Activated naive CD8-positive, alpha-beta T cell treated with anti-CD3 and anti-CD28 coated beads, Interleukin-2, amount 10 ng/mL, durations not matched to agents 7 days and 5 days (primary cell): ENCODE measurements at regions not wholly inside any gene's neighbourhood (a gene's known extent, or its start where the extent isn't known, plus 50 kb on each side); places are given as distances from the start of the nearest gene placed in this dataset. TPM values are rescaled to one million over a fixed set of nuclear protein-coding genes. Genes with fewer than 3 reads are reported as not detected.

ENCODE experiments used
- ATAC-seq: fragments of 150-1000 bp; cut with Tn5 transposase; one replicate; pipeline ENCODE4 v1.10.0; 2021; ENCODE audit warnings: low read depth, moderate library complexity
- POLR2A ChIA-PET: fragments of 350-600 bp; sonication (Branson Sonifier 250); formaldehyde crosslinking; loops from one replicate; lab custom pipeline; 2021; ENCODE audit warnings: antibody characterized with exemption; lab: Charles Lee
- DNase-seq: peaks from one replicate; pipeline ENCODE4 v3.0.0; 2021
- H3K27ac Mint-ChIP-seq: one replicate; pipeline ENCODE4 v1.8.0; 2022; ENCODE audit warnings: mild to moderate bottlenecking, mixed read lengths
- H3K27me3 Mint-ChIP-seq: one replicate; pipeline ENCODE4 v1.8.0; 2022; ENCODE audit warnings: mild to moderate bottlenecking, moderate library complexity, mixed read lengths
- H3K36me3 Mint-ChIP-seq: one replicate; pipeline ENCODE4 v1.8.0; 2021; ENCODE audit warnings: mild to moderate bottlenecking, mixed read lengths
- H3K4me1 Mint-ChIP-seq: one replicate; pipeline ENCODE4 v1.8.0; 2021; ENCODE audit warnings: mixed read lengths
- H3K4me3 Mint-ChIP-seq: one replicate; pipeline ENCODE4 v1.8.0; 2022; ENCODE audit warnings: mild to moderate bottlenecking, moderate library complexity, mixed read lengths
- H3K9me3 Mint-ChIP-seq: one replicate; pipeline ENCODE4 v1.8.0; 2021; ENCODE audit warnings: mixed read lengths
- microRNA-seq: library from miRNA; unstranded; fragments of <30 nt; microRNA quantifications from one replicate; pipeline ENCODE4 v1.2.0, GENCODE V29; 2022

- no peaks in the 10 kb centered on the region for H3K36me3 Mint-ChIP-seq
- peaks cover 15% of the 10 kb centered on the region for H3K27me3 Mint-ChIP-seq
- H3K4me3 Mint-ChIP-seq: no peak overlapping the region
- POLR2A ChIA-PET: no interaction called here
- H3K4me1 Mint-ChIP-seq: no peaks in the 10 kb centered on the region
- H3K27ac Mint-ChIP-seq: no peak overlapping the region
- peaks cover 1% of the 10 kb centered on the region for H3K9me3 Mint-ChIP-seq
- DNase-seq: no peak
- no peak for ATAC-seq
Observed at GRCh38 chr6:90644492-90644891, 57.6 kb upstream of the MAP3K7 start.

- no peak for DNase-seq
- Mint-ChIP-seq H3K9me3 (peaks cover 2% of the 10 kb centered on the region), H3K27me3 (peaks cover 20% of the 10 kb centered on the region), H3K4me1 (no peaks in the 10 kb centered on the region), H3K4me3 (no peak overlapping the region), H3K36me3 (no peaks in the 10 kb centered on the region), H3K27ac (no peak overlapping the region)
- POLR2A ChIA-PET: no interaction called here
- no peak for ATAC-seq
Observed at GRCh38 chr6:90643381-90643780, 56.5 kb upstream of the MAP3K7 start.

- no peaks in the 10 kb centered on the region for H3K4me1 Mint-ChIP-seq
- DNase-seq: no peak
- H3K4me3 Mint-ChIP-seq: no peak overlapping the region
- H3K9me3 Mint-ChIP-seq: peaks cover 2% of the 10 kb centered on the region
- H3K27me3 Mint-ChIP-seq: peaks cover 26% of the 10 kb centered on the region
- no peak overlapping the region for H3K27ac Mint-ChIP-seq
- H3K36me3 Mint-ChIP-seq: no peaks in the 10 kb centered on the region
- POLR2A ChIA-PET: no interaction called here
- ATAC-seq: no peak
Observed at GRCh38 chr6:90637320-90637719, 50.4 kb upstream of the MAP3K7 start.

Small RNA genes in the stretch of these regions (microRNA-seq; reads per million reads assigned to microRNA genes)
- gene MIR4643: not detected
